Endothelial cell (in vitro differentiated cells): ENCODE measurements at regions not wholly inside any gene's neighbourhood (a gene's known extent, or its start where the extent isn't known, plus 50 kb on each side); places are given as distances from the start of the nearest gene placed in this dataset.

ENCODE experiments used
- DNase-seq: peaks from one replicate; pipeline ENCODE4 v3.0.0; 2021; ENCODE audit warnings: low spot score
- H3K27ac Mint-ChIP-seq: one replicate; pipeline ENCODE4 v1.8.0; 2021; ENCODE audit warnings: mixed read lengths, inconsistent platforms; ENCODE audit not compliant: unreplicated experiment
- H3K27me3 Mint-ChIP-seq: one replicate; pipeline ENCODE4 v1.8.0; 2021; ENCODE audit warnings: mild to moderate bottlenecking, moderate library complexity, mixed read lengths, inconsistent platforms; ENCODE audit not compliant: unreplicated experiment
- H3K36me3 Mint-ChIP-seq: one replicate; pipeline ENCODE4 v1.8.0; 2021; ENCODE audit warnings: mild to moderate bottlenecking, low read depth, mixed read lengths, inconsistent platforms; ENCODE audit not compliant: unreplicated experiment
- H3K4me1 Mint-ChIP-seq: one replicate; pipeline ENCODE4 v1.8.0; 2021; ENCODE audit warnings: mild to moderate bottlenecking, mixed read lengths, inconsistent platforms; ENCODE audit not compliant: unreplicated experiment
- H3K4me3 Mint-ChIP-seq: one replicate; pipeline ENCODE4 v1.8.0; 2021; ENCODE audit warnings: mild to moderate bottlenecking, mixed read lengths, inconsistent platforms; ENCODE audit not compliant: unreplicated experiment
- H3K9me3 Mint-ChIP-seq: one replicate; pipeline ENCODE4 v1.8.0; 2021; ENCODE audit warnings: mixed read lengths, inconsistent platforms; ENCODE audit not compliant: unreplicated experiment
- CTCF ChIP-seq: fragments of 200-600 bp; sonication (generic); IDR thresholded peaks from one replicate; pipeline ENCODE4 v1.5.0; 2021; ENCODE audit warnings: antibody characterized with exemption; ENCODE audit not compliant: unreplicated experiment

- H3K36me3 Mint-ChIP-seq: no peaks in the 10 kb centered on the region
- no peaks in the 10 kb centered on the region for H3K9me3 Mint-ChIP-seq
- DNase-seq: no peak
- TF ChIP-seq CTCF: no peak
- H3K27ac Mint-ChIP-seq: no peak overlapping the region
- H3K27me3 Mint-ChIP-seq: no peaks in the 10 kb centered on the region
- no peak overlapping the region for H3K4me3 Mint-ChIP-seq
- H3K4me1 Mint-ChIP-seq: peaks cover 2% of the 10 kb centered on the region
Observed at GRCh38 chr15:39058351-39059131, 493.9 kb upstream of the RASGRP1 start.

GRCh38 chr15:39059917-39060316, 495.3 kb upstream of the RASGRP1 start:
- TF ChIP-seq CTCF: no peak
- no peaks in the 10 kb centered on the region for H3K27me3 Mint-ChIP-seq
- no peak overlapping the region for H3K4me3 Mint-ChIP-seq
- no peak overlapping the region for H3K27ac Mint-ChIP-seq
- no peak for DNase-seq
- peaks cover 3% of the 10 kb centered on the region for H3K4me1 Mint-ChIP-seq
- H3K9me3 Mint-ChIP-seq: no peaks in the 10 kb centered on the region
- H3K36me3 Mint-ChIP-seq: no peaks in the 10 kb centered on the region

GRCh38 chr15:39061952-39062464, 497.4 kb upstream of the RASGRP1 start:
- Mint-ChIP-seq H3K9me3 (no peaks in the 10 kb centered on the region), H3K27ac (no peak overlapping the region), H3K36me3 (no peaks in the 10 kb centered on the region), H3K27me3 (no peaks in the 10 kb centered on the region), H3K4me3 (no peak overlapping the region), H3K4me1 (peaks cover 3% of the 10 kb centered on the region)
- no peak for TF ChIP-seq CTCF
- DNase-seq: no peak

GRCh38 chr15:39066677-39067076, 502.1 kb upstream of the RASGRP1 start:
- Mint-ChIP-seq H3K36me3 (no peaks in the 10 kb centered on the region), H3K4me3 (no peak overlapping the region), H3K9me3 (no peaks in the 10 kb centered on the region), H3K27ac (no peak overlapping the region), H3K4me1 (peaks cover 3% of the 10 kb centered on the region), H3K27me3 (no peaks in the 10 kb centered on the region)
- TF ChIP-seq CTCF: no peak
- no peak for DNase-seq

GRCh38 chr15:39074341-39074985, 506.4 kb upstream of the THBS1 start:
- TF ChIP-seq CTCF: no peak

More at GRCh38 chr15:39074341-39074985, 506.4 kb upstream of the THBS1 start:
- Mint-ChIP-seq H3K4me1 (no peaks in the 10 kb centered on the region), H3K4me3 (no peak overlapping the region), H3K27ac (no peak overlapping the region), H3K27me3 (no peaks in the 10 kb centered on the region), H3K9me3 (no peaks in the 10 kb centered on the region), H3K36me3 (no peaks in the 10 kb centered on the region)
- no peak for DNase-seq
